Trophoblast cell (in vitro differentiated cells and primary cell): ENCODE measurements at regions not wholly inside any gene's neighbourhood (a gene's known extent, or its start where the extent isn't known, plus 50 kb on each side); places are given as distances from the start of the nearest gene placed in this dataset.

ENCODE experiments used
- DNase-seq, 2 donors: peaks; one replicate each; pipeline ENCODE4 v3.0.0-alpha.2; 2016
- H2AFZ ChIP-seq: 2 replicates; pipeline ENCODE4 v1.6.1; 2013; ENCODE audit warnings: low read length, moderate library complexity, mild to moderate bottlenecking; ENCODE audit not compliant: insufficient read depth, poor library complexity
- H2AK5ac ChIP-seq: 2 replicates; pipeline ENCODE4 v1.6.1; 2013; ENCODE audit warnings: mild to moderate bottlenecking, low read length
- H2BK120ac ChIP-seq: 2 replicates; pipeline ENCODE4 v1.6.1; 2013; ENCODE audit warnings: low read length, mild to moderate bottlenecking, moderate library complexity; ENCODE audit not compliant: insufficient read depth, poor library complexity
- H2BK12ac ChIP-seq: 2 replicates; pipeline ENCODE4 v1.6.1; 2013; ENCODE audit warnings: mild to moderate bottlenecking, low read length, moderate library complexity
- H2BK5ac ChIP-seq: 2 replicates; pipeline ENCODE4 v1.6.1; 2013; ENCODE audit warnings: low read length, low read depth, moderate library complexity, mild to moderate bottlenecking; ENCODE audit not compliant: poor library complexity
- H3K14ac ChIP-seq: 2 replicates; pipeline ENCODE4 v1.6.1; 2013; ENCODE audit warnings: mild to moderate bottlenecking, low read length
- H3K18ac ChIP-seq: 2 replicates; pipeline ENCODE4 v1.6.1; 2013; ENCODE audit warnings: mild to moderate bottlenecking, low read length
- H3K23ac ChIP-seq: 2 replicates; pipeline ENCODE4 v1.6.1; 2013; ENCODE audit warnings: low read length
- H3K27ac ChIP-seq: 2 replicates; pipeline ENCODE4 v1.5.1; 2013; ENCODE audit warnings: low read depth, mild to moderate bottlenecking, inconsistent platforms, low read length, moderate library complexity
- H3K27me3 ChIP-seq: 2 replicates; pipeline ENCODE4 v1.6.1; 2013; ENCODE audit warnings: inconsistent platforms, mild to moderate bottlenecking, low read length, moderate library complexity; ENCODE audit not compliant: insufficient read depth
- H3K36me3 ChIP-seq, 2 experiments: 1 replicate in 1 of 2; 2 replicates in 1 of 2; pipeline ENCODE4 v1.6.1; 2013; ENCODE audit warnings: low read length in 2 of 2, mild to moderate bottlenecking in 2 of 2, moderate library complexity in 1 of 2; ENCODE audit not compliant: insufficient read depth in 2 of 2, control insufficient read depth in 1 of 2
- H3K4ac ChIP-seq: 2 replicates; pipeline ENCODE4 v1.6.1; 2013; ENCODE audit warnings: low read depth, mild to moderate bottlenecking, low read length, moderate library complexity
- H3K4me1 ChIP-seq, 2 experiments: 1 replicate in 1 of 2; 2 replicates in 1 of 2; pipeline ENCODE4 v1.6.1; 2013; ENCODE audit warnings: low read length in 2 of 2, mild to moderate bottlenecking in 2 of 2, moderate library complexity in 1 of 2; ENCODE audit not compliant: insufficient read depth in 2 of 2, control insufficient read depth in 1 of 2
- H3K4me2 ChIP-seq: 2 replicates; pipeline ENCODE4 v1.6.1; 2013; ENCODE audit warnings: inconsistent platforms, mild to moderate bottlenecking, low read length, moderate library complexity
- H3K4me3 ChIP-seq: 2 replicates; pipeline ENCODE4 v1.5.1; 2013; ENCODE audit warnings: mild to moderate bottlenecking, low read depth, low read length, inconsistent platforms
- H3K79me1 ChIP-seq: one replicate; pipeline ENCODE4 v1.6.1; 2013; ENCODE audit warnings: low read length
- H3K79me2 ChIP-seq: 2 replicates; pipeline ENCODE4 v1.6.1; 2013; ENCODE audit warnings: low read length, mild to moderate bottlenecking; ENCODE audit not compliant: control insufficient read depth, insufficient read depth, poor library complexity
- H3K9ac ChIP-seq: 2 replicates; pipeline ENCODE4 v1.6.1; 2013; ENCODE audit warnings: mild to moderate bottlenecking, low read length
- H3K9me3 ChIP-seq: 2 replicates; pipeline ENCODE4 v1.6.1; 2013; ENCODE audit warnings: low read depth, mild to moderate bottlenecking, control low read depth, inconsistent platforms, low read length; ENCODE audit not compliant: insufficient read depth
- H4K12ac ChIP-seq: 2 replicates; pipeline ENCODE4 v1.6.1; 2013; ENCODE audit warnings: low read depth, mild to moderate bottlenecking, low read length, moderate library complexity
- H4K8ac ChIP-seq: 2 replicates; pipeline ENCODE4 v1.6.1; 2013; ENCODE audit warnings: low read depth, mild to moderate bottlenecking, low read length, moderate library complexity
- H4K91ac ChIP-seq: one replicate; pipeline ENCODE4 v1.6.1; 2013; ENCODE audit warnings: low read depth, mild to moderate bottlenecking, low read length, moderate library complexity
- WGBS: extraction: QIAGEN DNeasy Blood & Tissue Kit; methylation state at CpG from one replicate; pipeline ENCODE4 v1.1.7; 2013; ENCODE audit warnings: missing lambda C conversion rate; ENCODE audit not compliant: insufficient read length, insufficient coverage; ENCODE audit errors: extremely low coverage; 5-methylcytosine and 5-hydroxymethylcytosine counted together

DNA sequence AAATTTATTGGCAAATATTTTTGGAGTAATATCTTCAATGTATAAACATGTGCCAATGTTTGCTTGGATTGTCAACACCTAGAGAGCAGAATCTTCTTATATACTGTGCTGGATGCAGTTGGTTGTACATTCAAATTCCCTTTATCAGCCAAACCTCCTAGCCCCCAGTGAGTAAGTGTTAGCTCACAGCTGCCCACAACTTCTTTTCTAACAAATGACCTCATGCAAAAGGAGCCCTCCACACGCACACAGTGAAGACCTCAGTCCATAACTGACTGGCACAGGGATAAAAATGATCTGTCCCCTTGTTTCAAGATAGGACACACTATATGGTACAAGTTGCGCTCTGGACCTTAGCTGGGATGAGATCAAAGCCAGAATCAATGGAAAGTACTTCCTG lies 458.0 kb upstream of the NWD2 start:
- Histone ChIP-seq H3K4me3 (no peak overlapping the region), H3K27ac (no peak overlapping the region), H3K9ac (no peak overlapping the region), H3K4ac (no peak overlapping the region), H2BK120ac (no peak overlapping the region), H3K79me1 (no peaks in the 10 kb centered on the region), H3K18ac (no peak overlapping the region), H3K36me3 (no peaks in the 10 kb centered on the region), H4K91ac (no peak overlapping the region), H2BK12ac (no peak overlapping the region), H2AK5ac (no peak overlapping the region), H3K79me2 (no peaks in the 10 kb centered on the region), H4K8ac (no peak overlapping the region), H3K14ac (no peak overlapping the region), H3K27me3 (no peaks in the 10 kb centered on the region), H2BK5ac (no peak overlapping the region), H3K23ac (no peak overlapping the region), H2AFZ (no peak overlapping the region), H4K12ac (no peak overlapping the region), H3K9me3 (no peaks in the 10 kb centered on the region), H3K4me2 (no peak overlapping the region), H3K4me1 (no peaks in the 10 kb centered on the region)
- no peak for DNase-seq
- no CpG with 5 or more reads among the region's 2 CpGs for WGBS

DNA sequence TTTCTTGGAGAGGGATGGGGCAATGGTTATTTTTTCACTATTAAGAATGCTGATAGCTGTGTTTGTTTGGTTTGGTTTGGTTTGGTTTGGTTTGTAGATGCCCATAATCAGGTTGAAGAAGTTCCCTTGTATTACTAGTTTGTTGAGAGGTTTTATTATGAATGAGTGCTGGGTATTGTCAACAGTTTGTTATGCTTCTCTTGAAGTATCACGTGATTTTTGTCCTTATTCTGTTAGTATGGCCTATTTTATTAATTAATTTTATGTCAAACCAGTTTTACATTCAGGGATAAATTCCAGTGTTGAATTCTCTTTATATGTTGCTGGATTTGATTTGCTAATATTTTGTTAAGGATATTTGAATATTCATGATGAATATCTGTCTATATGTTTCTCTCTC lies 449.8 kb upstream of the NWD2 start:
- no peak overlapping the region for H3K4me3 ChIP-seq
- no peak overlapping the region for H4K8ac ChIP-seq
- no peaks in the 10 kb centered on the region for H3K4me1 ChIP-seq
- H3K4ac ChIP-seq: no peak overlapping the region
- H3K4me2 ChIP-seq: no peak overlapping the region
- H3K23ac ChIP-seq: no peak overlapping the region
- no peak overlapping the region for H2BK5ac ChIP-seq
- H3K9me3 ChIP-seq: peaks cover 2% of the 10 kb centered on the region
- H3K14ac ChIP-seq: no peak overlapping the region
- H3K9ac ChIP-seq: no peak overlapping the region
- DNase-seq: no peak
- H3K79me1 ChIP-seq: no peaks in the 10 kb centered on the region
- H4K91ac ChIP-seq: no peak overlapping the region
- H3K27me3 ChIP-seq: no peaks in the 10 kb centered on the region
- no peak overlapping the region for H4K12ac ChIP-seq
- H2AFZ ChIP-seq: no peak overlapping the region
- H2BK12ac ChIP-seq: no peak overlapping the region
- WGBS: no CpG with 5 or more reads among the region's 1 CpG
- H3K18ac ChIP-seq: no peak overlapping the region
- no peak overlapping the region for H3K27ac ChIP-seq
- no peak overlapping the region for H2AK5ac ChIP-seq
- no peaks in the 10 kb centered on the region for H3K36me3 ChIP-seq
- H2BK120ac ChIP-seq: no peak overlapping the region
- H3K79me2 ChIP-seq: no peaks in the 10 kb centered on the region

- no peak overlapping the region for H2BK12ac ChIP-seq
- H3K9ac ChIP-seq: no peak overlapping the region
- H3K4me1 ChIP-seq: no peaks in the 10 kb centered on the region
- no peak overlapping the region for H2AFZ ChIP-seq
- H4K8ac ChIP-seq: no peak overlapping the region
- no peak overlapping the region for H3K23ac ChIP-seq
- H3K4ac ChIP-seq: no peak overlapping the region
- no peaks in the 10 kb centered on the region for H3K9me3 ChIP-seq
- no peak overlapping the region for H3K14ac ChIP-seq
- H2BK5ac ChIP-seq: no peak overlapping the region
- no peaks in the 10 kb centered on the region for H3K79me2 ChIP-seq
- no peak overlapping the region for H2BK120ac ChIP-seq
- H4K91ac ChIP-seq: no peak overlapping the region
- no peak overlapping the region for H2AK5ac ChIP-seq
- no peak overlapping the region for H3K4me3 ChIP-seq
- H3K18ac ChIP-seq: no peak overlapping the region
- DNase-seq: no peak
- no peak overlapping the region for H4K12ac ChIP-seq
- no peaks in the 10 kb centered on the region for H3K27me3 ChIP-seq
- no peak overlapping the region for H3K27ac ChIP-seq
- H3K79me1 ChIP-seq: no peaks in the 10 kb centered on the region
- H3K36me3 ChIP-seq: no peaks in the 10 kb centered on the region
- no peak overlapping the region for H3K4me2 ChIP-seq
Observed at GRCh38 chr4:36812149-36812548, 432.4 kb upstream of the NWD2 start.

DNA sequence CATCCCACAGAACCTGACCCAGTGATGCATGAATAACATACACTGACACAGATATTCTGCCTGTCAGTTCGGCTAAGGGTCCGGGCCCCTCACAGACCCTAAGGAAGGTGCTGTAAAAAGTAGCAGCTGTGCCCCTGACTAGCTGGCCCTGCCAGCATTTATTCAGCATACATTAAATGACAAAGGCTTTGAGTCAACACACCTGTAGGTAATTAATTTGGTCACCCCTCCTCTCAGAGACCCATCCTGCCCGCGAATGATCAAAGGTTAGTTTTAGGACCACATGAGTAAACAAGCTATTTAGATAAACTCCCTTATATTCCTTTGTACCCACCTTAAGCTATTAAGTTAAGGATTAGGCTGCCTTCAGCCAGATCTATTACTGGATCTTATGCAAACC lies 429.0 kb upstream of the NWD2 start:
- Histone ChIP-seq H3K4me2 (no peak overlapping the region), H4K91ac (no peak overlapping the region), H2BK120ac (no peak overlapping the region), H3K9ac (no peak overlapping the region), H2AK5ac (no peak overlapping the region), H3K27ac (no peak overlapping the region), H4K12ac (no peak overlapping the region), H3K23ac (no peak overlapping the region), H3K27me3 (no peaks in the 10 kb centered on the region), H3K79me1 (no peaks in the 10 kb centered on the region), H2BK12ac (no peak overlapping the region), H3K18ac (no peak overlapping the region), H3K4ac (no peak overlapping the region), H3K4me1 (no peaks in the 10 kb centered on the region), H3K79me2 (no peaks in the 10 kb centered on the region), H3K4me3 (no peak overlapping the region), H2BK5ac (no peak overlapping the region), H3K14ac (no peak overlapping the region), H2AFZ (no peak overlapping the region), H3K9me3 (no peaks in the 10 kb centered on the region), H3K36me3 (no peaks in the 10 kb centered on the region), H4K8ac (no peak overlapping the region)
- no CpG with 5 or more reads among the region's 4 CpGs for WGBS
- DNase-seq: no peak
